ENCODE measurements at regions not wholly inside any gene's neighbourhood (a gene's known extent, or its start where the extent isn't known, plus 50 kb on each side); places are given as distances from the start of the nearest gene placed in this dataset.

GRCh38 chr9:27679338-27679737 lies 106.1 kb upstream of the C9orf72 start:
- TF ChIP-seq CTCF (CRISPR knock-in tag; IDR thresholded peaks at IDR 0.05) (no peak), JUND (CRISPR knock-in tag; IDR thresholded peaks at IDR 0.05) (no peak), POLR2AphosphoS2 (IDR thresholded peaks at IDR 0.05; ENCODE audit: low read depth, low read length) (no peak), PPARG (CRISPR knock-in tag; conservative IDR thresholded peaks at IDR 0.05) (no peak), ATF7-NPFF (CRISPR knock-in tag; IDR thresholded peaks at IDR 0.05; ENCODE audit: low read depth) (no peak), ZSCAN25 (CRISPR knock-in tag; IDR thresholded peaks at IDR 0.05) (no peak), NCOA2 (CRISPR knock-in tag; IDR thresholded peaks at IDR 0.05) (no peak), ZNF770 (CRISPR knock-in tag; IDR thresholded peaks at IDR 0.05) (no peak), ZNF512 (CRISPR knock-in tag; IDR thresholded peaks at IDR 0.05) (no peak), SKIL (CRISPR knock-in tag; IDR thresholded peaks at IDR 0.05; ENCODE audit: borderline replicate concordance) (no peak), RFX5 (IDR thresholded peaks at IDR 0.05; ENCODE audit: low read depth, low read length) (no peak)
